ENCODE measurements at regions not wholly inside any gene's neighbourhood (a gene's known extent, or its start where the extent isn't known, plus 50 kb on each side); places are given as distances from the start of the nearest gene placed in this dataset.
"Not testable (repeated sequence)": the region's sequence is repeated elsewhere in the genome, so short reads cannot be mapped to it uniquely, and the experiment has no call there.

DNA sequence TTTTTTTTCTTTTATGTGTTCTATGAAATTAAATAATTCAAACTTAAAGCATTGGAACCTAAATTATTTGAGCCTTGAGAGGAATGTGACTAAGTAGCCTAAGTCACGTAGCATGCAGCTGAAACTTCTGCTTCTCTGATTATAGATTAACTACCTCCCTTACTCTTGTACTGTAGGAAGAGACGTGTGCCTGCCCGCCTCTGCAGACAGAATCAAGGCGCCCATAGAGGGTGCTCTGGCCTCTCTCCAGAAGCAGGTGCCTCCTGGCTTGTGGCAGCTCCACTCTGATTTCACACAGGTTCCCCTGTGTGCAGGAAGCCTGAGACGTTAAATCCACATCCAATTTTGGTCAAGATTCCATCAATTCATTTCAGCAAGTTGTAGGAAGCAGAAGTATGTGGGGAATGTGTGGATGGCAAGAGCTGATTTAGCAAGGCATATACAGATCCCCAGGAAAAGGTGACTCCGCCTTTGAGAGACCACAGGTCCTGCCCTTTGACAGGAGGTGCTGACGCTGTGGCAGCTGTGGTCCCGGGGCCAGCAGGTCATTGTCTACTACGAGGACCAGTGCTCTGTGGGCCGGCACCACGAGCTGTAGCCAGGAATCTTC lies 1418.8 kb downstream of the CDH11 start:
- DNase-seq (ENCODE audit: low read depth) = no peak

DNA sequence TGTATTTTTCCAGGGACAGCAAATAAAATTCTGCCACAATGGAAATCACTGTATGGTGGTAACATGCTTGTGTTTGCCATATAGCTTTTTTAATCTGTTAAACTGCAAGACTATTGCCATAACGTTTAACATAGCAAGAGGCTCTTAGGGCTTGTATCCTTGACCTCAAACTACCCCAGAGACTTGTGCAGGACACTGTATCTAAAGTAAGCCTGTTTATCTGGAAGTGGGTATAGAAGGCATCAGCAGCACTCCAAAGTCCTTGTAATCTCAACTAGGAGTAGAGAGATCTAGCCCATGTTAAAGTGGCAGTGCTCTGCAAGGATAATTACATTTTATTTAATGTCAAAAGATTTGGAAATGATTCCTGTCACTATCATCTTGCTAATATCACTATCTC lies 1424.1 kb downstream of the CDH11 start:
- no peak for DNase-seq (ENCODE audit: low read depth)

DNA sequence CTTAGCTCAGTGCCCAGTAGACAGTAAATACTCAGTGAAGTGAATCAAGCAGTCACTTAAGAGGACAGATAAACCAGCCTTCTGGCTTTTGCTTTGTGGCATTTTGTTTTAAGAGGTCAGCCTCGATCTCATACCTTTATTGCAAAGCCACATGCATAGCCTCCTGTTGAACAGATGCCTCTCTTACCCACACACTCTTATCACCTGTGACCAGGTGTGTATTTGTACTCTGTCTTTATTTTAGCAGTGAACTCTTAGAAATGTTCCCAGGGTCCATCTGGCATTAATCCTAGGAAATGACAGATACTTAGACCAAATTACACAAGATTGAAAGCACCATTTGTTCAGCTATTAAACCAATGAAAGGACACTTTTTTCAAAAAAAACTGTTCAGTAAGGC lies 1426.5 kb downstream of the CDH11 start:
- DNase-seq (ENCODE audit: low read depth) = no peak

DNA sequence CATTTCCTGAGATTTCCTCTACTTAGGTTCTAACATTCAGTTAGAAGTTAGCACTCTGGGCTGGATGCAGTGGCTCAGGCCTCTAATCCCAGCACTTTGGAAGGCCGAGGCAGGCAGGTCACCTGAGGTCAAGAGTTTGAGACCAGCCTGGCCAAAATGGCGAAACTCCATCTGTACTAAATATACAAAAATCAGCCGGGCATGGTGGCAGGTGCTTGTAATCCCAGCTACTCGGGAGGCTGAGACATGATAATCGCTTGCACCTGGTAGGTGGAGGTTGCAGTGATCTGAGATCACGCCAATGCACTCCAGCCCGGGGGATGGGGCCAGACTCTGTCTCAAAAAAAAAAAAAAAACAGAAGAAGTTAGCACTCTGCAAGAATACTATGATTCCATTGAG lies 1430.9 kb downstream of the CDH11 start:
- DNase-seq (ENCODE audit: low read depth) = no peak

DNA sequence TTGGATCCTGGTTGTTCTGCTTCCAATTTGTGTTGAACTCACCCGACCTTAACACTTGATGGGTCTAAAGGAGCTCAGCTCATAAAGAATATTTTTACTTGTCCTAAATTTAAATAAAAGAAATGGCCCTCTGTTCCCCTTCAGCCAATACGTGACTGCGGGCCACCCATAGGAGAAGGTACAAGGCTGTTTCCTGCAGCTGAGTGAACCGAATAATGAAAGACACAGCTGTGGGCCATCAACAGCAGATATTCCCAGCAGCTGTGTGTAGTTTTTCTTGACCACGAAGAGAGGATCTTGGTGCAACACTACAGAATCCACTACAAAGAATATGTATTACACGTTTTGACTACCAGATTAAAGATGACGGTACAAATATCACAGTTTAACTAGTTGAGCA lies 1431.6 kb downstream of the CDH11 start:
- no peak for DNase-seq (ENCODE audit: low read depth)

DNA sequence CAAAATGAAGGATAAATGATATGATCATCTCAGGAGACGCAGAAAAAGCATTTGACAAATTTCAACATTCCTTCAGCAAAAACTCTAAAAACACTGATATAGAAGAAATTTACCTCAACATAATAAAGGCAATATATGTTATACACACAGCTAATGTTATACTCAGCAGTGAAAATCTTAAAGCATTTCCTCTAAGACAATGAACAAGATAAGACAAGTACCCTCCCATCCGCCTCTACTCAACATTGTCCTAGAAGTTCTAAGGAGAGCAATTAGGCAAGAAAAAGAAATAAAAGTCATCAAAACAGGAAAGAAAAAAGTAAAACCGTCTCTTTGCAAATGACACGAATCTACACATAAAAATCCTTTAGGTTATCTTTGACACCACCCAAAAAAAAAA lies 1432.8 kb downstream of the CDH11 start:
- DNase-seq (ENCODE audit: low read depth) = no peak

DNA sequence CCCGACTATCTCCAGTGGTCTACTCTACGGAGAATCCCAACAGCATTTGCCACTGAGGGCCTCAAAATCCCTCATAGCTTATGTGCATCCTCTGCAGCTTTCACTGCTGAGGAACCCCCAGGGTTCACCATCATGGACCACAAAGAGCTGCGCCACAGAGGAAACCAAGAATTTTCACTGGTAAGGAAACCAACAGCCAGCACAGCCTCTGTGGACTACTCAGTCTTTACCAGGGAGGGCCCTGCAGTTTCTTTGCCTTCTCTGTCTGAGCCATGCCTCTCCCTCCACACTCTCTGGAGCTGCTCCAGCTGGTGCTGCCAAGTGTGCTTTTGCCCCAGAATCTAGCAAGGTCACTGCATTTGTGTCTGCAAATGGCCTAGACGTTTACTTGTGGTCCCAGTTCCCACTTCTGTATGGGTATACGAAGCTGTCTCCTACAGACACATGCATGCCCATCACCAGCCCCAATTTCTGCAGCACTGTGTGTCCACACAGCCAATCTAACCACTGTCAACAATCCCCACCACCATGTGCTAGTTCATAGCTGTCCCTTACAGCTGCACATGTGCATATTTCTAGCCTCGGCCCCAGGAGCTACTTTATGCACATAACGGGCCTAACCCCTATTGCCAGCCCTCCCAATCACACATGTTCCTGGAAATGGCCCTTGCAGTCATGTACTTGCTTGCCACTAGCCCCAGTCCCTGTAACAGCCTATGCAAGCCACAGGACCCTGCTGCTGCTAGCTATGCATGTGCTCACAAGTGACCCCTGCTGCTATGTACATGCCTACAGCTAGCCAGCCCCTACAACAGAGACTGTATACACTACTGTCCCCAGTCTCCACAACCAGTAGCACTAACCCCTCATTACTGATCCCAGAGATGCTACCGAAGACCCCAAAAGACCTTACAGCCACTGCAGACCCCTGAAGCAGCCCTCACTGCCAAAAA lies 1437.4 kb downstream of the CDH11 start:
- no peak for DNase-seq (ENCODE audit: low read depth)

DNA sequence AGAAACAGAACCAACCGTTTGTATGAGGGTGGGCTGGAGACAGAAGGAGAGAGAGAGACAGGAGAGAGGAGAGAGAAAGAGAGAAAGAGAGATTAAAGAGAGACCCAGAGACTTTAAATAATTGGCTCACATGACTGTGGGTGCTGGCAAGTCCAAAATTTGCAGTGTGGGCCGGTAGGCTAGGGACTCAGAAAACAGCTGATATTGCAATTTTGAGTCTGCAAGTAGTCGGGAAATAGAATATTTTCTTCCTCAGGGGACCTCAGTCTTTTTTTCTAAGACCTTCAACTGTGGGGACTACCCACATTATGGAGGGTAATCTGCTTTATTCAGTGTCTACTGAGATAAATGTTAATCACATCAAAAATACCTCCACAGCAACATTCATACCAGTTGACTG lies 1439.0 kb downstream of the CDH11 start:
- no peak for DNase-seq (ENCODE audit: low read depth)

DNA sequence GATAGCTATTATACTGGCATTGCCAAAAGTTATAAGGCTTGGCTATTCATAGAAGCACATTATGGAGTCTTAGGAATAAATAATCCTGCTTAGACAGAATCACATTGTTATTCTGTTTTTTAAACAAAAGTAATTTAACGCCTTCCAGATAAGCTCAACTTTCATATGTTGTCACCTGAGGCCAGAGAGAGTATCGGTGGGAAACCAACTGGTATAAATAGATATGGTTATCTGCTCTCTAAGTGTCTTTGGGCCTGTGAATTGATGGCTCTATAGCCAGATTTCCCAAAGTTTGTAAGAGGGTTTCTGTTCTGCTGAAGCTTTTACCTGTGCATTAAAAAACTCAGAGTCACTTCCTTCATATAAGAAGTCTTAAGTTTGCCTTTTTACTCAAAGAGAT lies 1449.4 kb downstream of the CDH11 start:
- DNase-seq (ENCODE audit: low read depth) = no peak

DNA sequence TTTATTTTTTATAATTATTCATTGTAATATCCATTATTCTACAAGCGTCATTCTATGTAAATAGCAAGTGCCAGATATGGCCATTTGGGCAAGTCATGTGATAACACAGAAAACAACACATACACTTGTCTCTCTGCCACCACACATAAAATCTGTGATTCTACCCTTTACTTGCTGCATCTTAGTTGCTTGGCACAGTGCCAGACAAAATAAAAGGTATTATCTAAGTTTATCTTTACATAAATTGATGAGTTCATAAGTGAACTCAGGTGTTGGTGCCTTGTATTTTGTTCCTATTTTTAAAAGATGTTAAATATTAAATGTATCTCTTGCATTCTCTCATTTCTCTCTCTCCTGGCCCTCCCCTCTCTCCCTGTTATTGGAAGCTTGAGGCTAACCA lies 1458.7 kb downstream of the CDH11 start:
- no peak for DNase-seq (ENCODE audit: low read depth)

DNA sequence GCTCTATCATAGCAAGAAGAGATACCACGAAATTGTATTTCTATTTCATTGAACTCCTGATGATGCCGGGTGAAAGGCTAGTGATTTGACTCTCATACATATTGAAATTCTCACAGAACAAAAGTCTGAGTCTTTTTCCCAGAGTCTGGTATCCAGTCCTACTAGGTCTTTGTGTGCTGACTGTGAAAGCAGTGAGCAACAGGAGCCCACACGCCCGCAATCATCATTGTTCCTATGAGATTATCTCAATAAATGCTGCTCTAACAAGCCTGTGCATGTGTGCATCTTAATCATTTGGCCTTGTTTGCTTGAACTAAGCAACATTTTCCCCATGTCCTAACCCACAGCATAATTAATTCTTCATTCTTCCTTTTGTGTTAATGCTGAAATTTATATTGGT lies 1466.0 kb downstream of the CDH11 start:
- DNase-seq (ENCODE audit: low read depth) = no peak

DNA sequence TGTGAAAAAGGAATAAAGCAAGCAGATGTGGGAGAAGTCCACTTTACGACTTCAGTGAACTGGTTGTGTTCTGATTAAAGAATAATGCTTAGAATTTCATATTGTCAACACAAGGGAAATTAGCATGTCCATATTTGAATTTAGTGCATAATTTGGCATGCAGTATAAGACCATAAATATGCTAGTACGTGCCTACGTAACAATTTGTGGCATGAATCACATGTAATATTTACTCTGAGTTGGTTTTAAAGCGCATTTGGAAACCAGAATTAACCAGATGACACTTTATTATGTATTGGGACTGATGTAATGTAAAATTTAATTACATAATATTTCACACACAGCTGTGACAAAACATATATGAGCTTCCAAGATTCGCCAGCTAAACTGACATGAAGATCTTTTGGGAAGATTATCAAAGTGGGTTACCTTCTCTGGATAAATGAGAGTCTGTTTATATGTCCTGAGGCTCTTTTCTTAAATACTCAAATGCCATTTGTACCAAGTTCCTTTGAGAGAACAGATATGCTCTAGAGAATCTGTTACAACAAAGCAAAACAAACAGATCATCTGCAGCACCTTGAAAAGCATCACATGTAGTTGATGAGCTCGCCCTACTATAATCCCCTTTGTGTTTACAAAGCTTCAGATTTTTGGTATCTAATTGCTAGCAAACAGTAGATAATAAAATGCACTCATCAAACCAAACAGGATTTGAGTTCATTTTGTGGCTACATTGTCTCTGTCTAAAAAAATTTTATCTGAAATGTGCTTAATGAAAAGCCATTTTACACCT lies 1468.6 kb downstream of the CDH11 start:
- DNase-seq (ENCODE audit: low read depth) = no peak

DNA sequence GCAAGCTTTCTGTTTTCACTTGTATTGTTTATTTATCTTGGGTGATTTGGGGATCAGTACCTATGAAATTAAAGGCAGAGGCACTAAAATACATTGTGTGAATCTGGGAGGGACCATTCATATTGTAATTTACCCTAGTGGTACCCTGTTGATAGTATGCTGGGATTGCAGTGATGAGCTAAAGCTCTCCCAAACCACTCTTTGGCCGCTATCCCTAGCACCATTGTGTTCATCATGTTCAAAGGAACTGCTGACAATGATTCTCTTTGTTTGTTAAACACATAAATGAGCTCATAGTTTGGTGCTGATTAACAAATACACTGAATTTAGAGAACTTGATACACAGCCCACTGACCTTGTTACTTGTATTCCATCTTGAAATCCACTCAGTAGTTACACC lies 1469.8 kb downstream of the CDH11 start:
- no peak for DNase-seq (ENCODE audit: low read depth)

DNA sequence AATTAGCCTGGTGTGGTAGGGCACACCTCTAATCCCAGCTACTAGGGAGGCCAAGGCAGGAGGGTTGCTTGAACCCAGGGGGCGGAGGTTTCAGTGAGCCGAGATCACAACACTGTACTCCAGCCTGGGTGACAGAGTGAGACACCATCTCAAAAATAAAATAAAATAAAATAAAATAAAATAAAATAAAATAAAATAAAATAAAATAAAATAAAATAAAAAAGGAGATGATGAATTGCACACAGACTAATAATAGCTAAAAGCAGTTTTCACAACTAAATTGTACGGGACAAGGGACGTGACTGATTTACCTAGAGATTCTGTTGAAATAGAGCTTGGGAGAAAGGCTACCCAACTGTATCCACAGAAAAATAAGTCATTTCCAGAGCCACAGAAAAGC lies 1471.3 kb downstream of the CDH11 start:
- DNase-seq (ENCODE audit: low read depth) = no peak

DNA sequence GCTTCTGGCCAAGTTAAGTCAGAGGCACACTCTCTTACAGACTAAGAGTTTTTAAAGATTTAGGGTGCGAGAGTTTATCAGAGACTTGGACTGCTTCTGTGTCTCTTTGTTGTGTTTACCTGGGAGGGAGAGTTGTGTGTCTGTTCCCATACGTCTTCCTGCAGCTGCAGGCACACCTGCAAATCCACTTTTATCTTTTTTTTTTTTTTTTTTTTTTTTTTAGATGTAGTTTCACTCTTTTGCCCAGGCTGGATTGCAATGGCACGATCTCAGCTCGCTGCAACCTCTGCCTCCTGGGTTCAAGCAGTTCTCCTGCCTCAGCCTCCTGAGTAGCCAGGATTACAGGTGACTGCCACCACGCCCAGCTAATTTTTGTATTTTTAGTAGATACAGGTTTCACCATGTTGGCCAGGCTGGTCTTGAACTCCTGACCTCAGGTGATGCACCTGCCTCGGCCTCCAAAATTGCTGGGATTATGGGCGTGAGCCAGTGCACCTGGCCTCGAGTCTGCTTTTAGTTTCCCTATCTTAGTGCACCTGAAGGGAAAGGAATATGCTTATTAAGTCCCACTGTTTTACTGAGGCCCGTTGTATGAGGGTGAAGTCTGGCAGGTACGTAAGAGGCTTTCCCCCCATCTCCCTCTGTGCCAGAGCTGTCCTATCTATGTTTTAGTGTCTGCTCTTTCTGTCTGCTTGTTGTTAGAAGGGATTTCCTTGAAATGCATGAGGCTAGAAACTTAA lies 1488.0 kb downstream of the CDH11 start:
- not testable (repeated sequence) for DNase-seq (ENCODE audit: low read depth)

DNA sequence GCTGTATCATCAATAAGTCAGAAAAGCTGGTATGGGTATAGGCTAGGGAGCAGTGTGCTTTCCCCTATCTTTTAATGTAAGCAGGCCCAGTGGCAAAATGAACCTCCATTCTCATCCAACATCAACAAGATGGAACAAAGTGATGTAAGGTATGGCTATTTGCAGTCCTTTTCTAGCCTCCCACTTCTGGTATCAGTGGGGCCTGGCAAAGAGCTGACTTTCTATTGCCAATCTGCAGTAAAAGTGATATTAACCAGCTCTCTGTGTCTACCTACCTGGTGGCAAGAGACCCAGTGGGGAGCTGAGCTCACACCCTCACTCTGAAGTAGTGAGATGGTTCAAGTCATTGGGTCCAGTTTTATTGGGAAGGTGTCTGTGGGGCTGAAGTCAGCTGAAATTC lies 1492.6 kb downstream of the CDH11 start:
- no peak for DNase-seq (ENCODE audit: low read depth)

DNA sequence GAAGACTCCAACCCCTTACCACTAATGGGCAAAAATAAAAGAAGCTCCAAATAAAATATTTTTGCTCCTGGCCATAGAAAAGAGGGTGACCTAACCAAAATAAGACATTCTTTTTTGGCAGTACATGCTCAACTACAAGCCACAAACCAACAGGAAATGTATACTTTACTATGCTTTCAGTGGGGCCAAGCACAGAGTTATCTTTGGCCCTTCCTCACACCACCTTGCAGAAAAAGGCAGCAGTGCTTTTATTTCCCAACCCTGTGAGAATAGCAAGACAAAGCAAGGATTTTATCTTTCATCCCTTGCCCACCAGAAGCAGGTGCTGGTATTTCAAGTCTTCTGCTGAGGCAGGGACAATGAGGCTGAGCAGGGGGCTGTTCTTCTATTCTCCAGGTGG lies 1493.1 kb downstream of the CDH11 start:
- no peak for DNase-seq (ENCODE audit: low read depth)

DNA sequence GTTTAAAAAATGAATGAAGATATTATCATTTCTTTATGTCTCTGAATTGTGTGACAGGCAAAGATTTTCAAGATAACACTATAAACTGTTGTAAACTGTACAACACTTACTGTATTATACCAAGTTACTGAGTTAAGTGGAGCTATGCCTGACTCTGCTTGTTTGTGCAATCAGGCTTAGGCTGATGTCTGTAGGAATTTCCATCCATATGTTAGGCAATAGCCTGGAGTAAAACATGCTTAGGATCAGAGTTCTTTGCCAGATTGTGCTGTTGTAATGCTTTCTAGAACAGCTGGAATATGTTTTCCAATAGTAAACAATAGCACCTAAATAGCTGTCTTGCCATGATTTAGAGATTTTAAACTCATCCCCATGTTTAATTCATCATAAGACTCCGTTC lies 1496.7 kb downstream of the CDH11 start:
- DNase-seq (ENCODE audit: low read depth) = no peak

DNA sequence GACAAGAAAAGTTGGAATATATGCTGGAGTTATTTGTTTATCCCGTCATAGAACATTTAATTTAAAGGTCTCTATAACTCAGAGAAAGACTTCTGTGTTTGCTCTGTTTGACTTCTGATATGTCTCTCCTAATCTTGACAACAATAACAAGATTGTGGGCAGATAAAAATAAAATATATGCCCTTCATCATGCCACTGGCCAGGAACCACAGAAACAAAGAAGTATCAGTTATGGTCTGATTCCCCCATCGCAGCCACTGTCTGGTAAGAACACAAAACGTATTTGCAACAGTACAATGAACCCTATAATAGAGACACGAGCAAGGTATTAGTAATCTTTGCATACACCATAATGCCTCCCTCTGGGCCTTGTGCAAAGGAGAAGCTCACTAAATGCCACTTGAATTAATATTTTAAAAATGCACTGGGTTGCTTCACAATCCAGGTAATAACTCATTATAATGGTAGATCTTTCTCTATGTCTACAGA lies 1498.3 kb downstream of the CDH11 start:
- no peak for DNase-seq (ENCODE audit: low read depth)

DNA sequence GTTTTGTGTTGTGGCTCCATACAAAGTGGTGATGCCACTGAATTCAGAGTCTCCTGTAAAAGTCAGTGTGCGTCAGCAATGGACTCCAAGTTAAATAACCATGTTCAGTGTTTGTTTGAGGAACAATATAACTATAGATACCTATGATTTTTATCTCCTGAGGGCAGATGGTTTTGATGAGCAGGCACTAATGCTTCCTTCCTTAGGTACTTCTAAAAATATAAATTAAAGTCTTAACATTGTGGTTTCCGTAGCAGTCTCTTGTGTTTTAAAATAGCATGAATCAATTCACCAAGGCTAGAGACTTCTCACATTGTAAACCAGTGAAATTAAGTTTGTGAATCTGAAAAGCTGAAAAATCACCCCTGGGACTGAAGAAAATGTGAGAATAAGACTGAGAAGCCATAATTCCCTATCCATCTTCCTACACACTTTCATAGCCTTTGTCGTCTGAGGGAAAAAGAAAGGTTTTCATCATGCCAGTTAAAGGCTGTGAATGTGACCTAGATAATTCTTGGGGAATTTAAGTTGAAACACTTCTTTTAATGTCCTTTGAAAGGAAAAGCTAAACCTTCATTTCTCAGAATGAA lies 1502.9 kb downstream of the CDH11 start:
- DNase-seq (ENCODE audit: low read depth) = no peak

DNA sequence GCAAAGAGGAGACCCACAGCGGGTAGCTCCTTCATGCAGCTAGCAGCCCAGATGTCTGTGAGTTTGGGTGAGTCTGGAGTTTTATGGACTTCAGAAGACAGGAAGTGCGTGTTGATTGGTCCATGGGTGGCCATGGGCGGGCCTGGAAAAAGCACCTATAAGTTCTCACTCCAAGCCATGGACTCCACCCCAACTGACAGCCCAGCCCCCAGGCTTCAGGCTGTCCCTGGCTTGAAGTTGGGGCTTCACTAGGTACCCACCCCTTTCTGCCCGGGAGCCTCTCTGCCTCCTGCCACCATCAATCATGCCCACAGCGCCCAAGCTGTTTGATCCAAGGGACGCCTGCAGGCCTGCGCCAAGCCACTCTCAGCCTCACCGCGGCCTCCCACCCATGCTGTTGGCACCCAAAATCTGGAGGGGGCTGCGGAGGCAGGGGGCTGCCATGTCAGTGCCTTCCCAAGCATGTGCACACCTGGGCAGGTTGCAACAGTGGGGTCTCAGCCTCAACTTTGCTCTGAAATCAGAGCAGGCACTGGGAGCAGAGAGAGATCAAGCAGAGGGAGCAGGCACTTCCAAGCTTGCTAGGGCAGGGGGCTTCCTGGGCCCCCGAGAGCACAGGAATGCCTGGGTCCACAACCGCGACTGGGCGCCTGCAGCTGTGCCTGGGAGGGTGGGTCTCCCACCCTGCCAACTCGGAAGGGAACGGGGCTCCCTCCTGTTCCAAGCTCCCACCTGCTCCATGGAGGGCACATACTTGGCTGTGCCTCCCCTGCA lies 1503.7 kb downstream of the CDH11 start:
- DNase-seq (ENCODE audit: low read depth) = no peak

Measured in amniotic epithelial cell (primary cell).